IMR-90 (cell line): ENCODE measurements at regions not wholly inside any gene's neighbourhood (a gene's known extent, or its start where the extent isn't known, plus 50 kb on each side); places are given as distances from the start of the nearest gene placed in this dataset.
A peak's percentile ranks its signal among the peaks of the same experiment; 100 is the strongest.

Source experiments
- ATAC-seq: fragments of 200-7000 bp; cut with Tn5 transposase; 2 replicates; pipeline ENCODE4 v1.9.1; 2020; ENCODE audit warnings: low read depth, mild to moderate bottlenecking, moderate library complexity
- BruUV-seq: library from RNA; stranded (reverse); fragments of 400-500 nt; replicated peaks from 2 replicates; lab custom pipeline; 2021; lab: Mats Ljungman, UMichigan
- CTCF ChIA-PET: fragments of 300-600 bp; formaldehyde crosslinking; extraction: SDS; loops from one replicate; lab custom pipeline; 2021; ENCODE audit warnings: antibody characterized with exemption; lab: Yijun Ruan, JAX
- POLR2A ChIA-PET: fragments of 300-600 bp; sonication (Branson Sonifier 250); formaldehyde crosslinking; loops from one replicate; lab custom pipeline; 2022; ENCODE audit warnings: antibody characterized with exemption; ENCODE audit not compliant: unreplicated experiment; lab: Charles Lee
- DNase-seq: peaks from one replicate; pipeline ENCODE4 v3.0.0; 2013
- H2AFZ ChIP-seq: replicated peaks from 2 replicates; pipeline ENCODE3; 2013; ENCODE audit warnings: low read length, mild to moderate bottlenecking; ENCODE audit not compliant: poor library complexity
- H2AK5ac ChIP-seq: 2 replicates; pipeline ENCODE4 v1.6.1; 2013; ENCODE audit warnings: low read depth, low read length, inconsistent platforms
- H2AK9ac ChIP-seq: replicated peaks from 2 replicates; pipeline ENCODE3; 2013; ENCODE audit warnings: mild to moderate bottlenecking, low read depth, low read length, moderate library complexity; ENCODE audit not compliant: poor library complexity
- H2BK120ac ChIP-seq: 2 replicates; pipeline ENCODE4 v1.6.1; 2013; ENCODE audit warnings: low read depth, low read length, inconsistent platforms
- H2BK15ac ChIP-seq: 3 replicates; pipeline ENCODE4 v1.6.1; 2013; ENCODE audit warnings: low read depth, low read length, inconsistent platforms
- H2BK20ac ChIP-seq: 2 replicates; pipeline ENCODE4 v1.6.1; 2013; ENCODE audit warnings: low read depth, mild to moderate bottlenecking, inconsistent platforms, low read length, moderate library complexity
- H2BK5ac ChIP-seq: 2 replicates; pipeline ENCODE4 v1.6.1; 2013; ENCODE audit warnings: mild to moderate bottlenecking, low read depth, low read length, inconsistent platforms; ENCODE audit not compliant: poor library complexity, severe bottlenecking
- H3K14ac ChIP-seq: replicated peaks from 2 replicates; pipeline ENCODE4 v1.6.1; 2013; ENCODE audit warnings: low read depth, low read length, inconsistent platforms
- H3K18ac ChIP-seq: 2 replicates; pipeline ENCODE4 v1.6.1; 2013; ENCODE audit warnings: low read depth, low read length, control low read depth
- H3K23ac ChIP-seq: 2 replicates; pipeline ENCODE4 v1.6.1; 2013; ENCODE audit warnings: low read depth, low read length, inconsistent platforms
- H3K27ac ChIP-seq: 2 replicates; pipeline ENCODE4 v1.5.1; 2013; ENCODE audit warnings: mild to moderate bottlenecking, control low read depth, low read length; ENCODE audit not compliant: insufficient read depth
- H3K27me3 ChIP-seq: 2 replicates; pipeline ENCODE4 v1.6.1; 2013; ENCODE audit warnings: low read length; ENCODE audit not compliant: control insufficient read depth, insufficient read depth
- H3K36me3 ChIP-seq: 2 replicates; pipeline ENCODE4 v1.6.1; 2013; ENCODE audit warnings: low read length, mixed read lengths; ENCODE audit not compliant: control insufficient read depth, insufficient read depth
- H3K4ac ChIP-seq: 2 replicates; pipeline ENCODE4 v1.6.1; 2013; ENCODE audit warnings: low read depth, low read length, inconsistent platforms
- H3K4me1 ChIP-seq: 2 replicates; pipeline ENCODE4 v1.6.1; 2013; ENCODE audit warnings: low read length, mixed read lengths; ENCODE audit not compliant: control insufficient read depth, insufficient read depth
- H3K4me2 ChIP-seq: 2 replicates; pipeline ENCODE4 v1.6.1; 2013; ENCODE audit warnings: low read depth, mild to moderate bottlenecking, control low read depth, low read length, moderate library complexity
- H3K4me3 ChIP-seq: 2 replicates; pipeline ENCODE4 v1.5.1; 2013; ENCODE audit warnings: low read depth, mild to moderate bottlenecking, control low read depth, low read length, moderate library complexity; ENCODE audit not compliant: insufficient read depth
- H3K56ac ChIP-seq: 2 replicates; pipeline ENCODE4 v1.6.1; 2013; ENCODE audit warnings: low read length, inconsistent platforms; ENCODE audit not compliant: insufficient read depth; ENCODE audit errors: extremely low read depth
- H3K79me1 ChIP-seq, 2 experiments: 2 replicates each; pipeline ENCODE4 v1.6.1; 2013; ENCODE audit warnings: low read length in 2 of 2, inconsistent platforms in 1 of 2, low read depth in 1 of 2
- H3K9ac ChIP-seq: 2 replicates; pipeline ENCODE4 v1.6.1; 2013; ENCODE audit warnings: low read depth, low read length, control low read depth
- H3K9me1 ChIP-seq: 2 replicates; pipeline ENCODE4 v1.6.1; 2013; ENCODE audit warnings: low read length, inconsistent platforms; ENCODE audit not compliant: insufficient read depth
- H3K9me3 ChIP-seq: 2 replicates; pipeline ENCODE4 v1.6.1; 2013; ENCODE audit warnings: low read length; ENCODE audit not compliant: control insufficient read depth, insufficient read depth
- H4K20me1 ChIP-seq: 2 replicates; pipeline ENCODE4 v1.6.1; 2013; ENCODE audit warnings: low read length, inconsistent platforms; ENCODE audit not compliant: insufficient read depth
- H4K5ac ChIP-seq: 2 replicates; pipeline ENCODE4 v1.6.1; 2013; ENCODE audit warnings: mild to moderate bottlenecking, low read depth, low read length, control low read depth
- H4K8ac ChIP-seq, 2 experiments: 2 replicates each; pipeline ENCODE4 v1.6.1; 2013; ENCODE audit warnings: low read depth in 2 of 2, low read length in 2 of 2, control low read depth in 1 of 2, inconsistent platforms in 1 of 2
- H4K91ac ChIP-seq: 2 replicates; pipeline ENCODE4 v1.6.1; 2013; ENCODE audit warnings: low read depth, low read length, inconsistent platforms; ENCODE audit not compliant: insufficient read depth
- BHLHE40 ChIP-seq: fragments of 150-350 bp; IDR thresholded peaks from 2 replicates; pipeline ENCODE4 v1.6.1; 2016; ENCODE audit warnings: mild to moderate bottlenecking, low read depth, low read length
- CTCF ChIP-seq: conservative IDR thresholded peaks from 2 replicates; pipeline ENCODE4 v1.5.1; 2012; ENCODE audit warnings: mild to moderate bottlenecking, low read depth, low read length, improper control_type of control experiment
- ELK1 ChIP-seq: fragments of 150-350 bp; IDR thresholded peaks from 2 replicates; pipeline ENCODE4 v1.6.1; 2016; ENCODE audit warnings: low read depth, mild to moderate bottlenecking, low read length, moderate library complexity, borderline replicate concordance
- FOS ChIP-seq: fragments of 150-350 bp; IDR thresholded peaks from 2 replicates; pipeline ENCODE4 v1.6.1; 2016; ENCODE audit warnings: low read depth, low read length
- MAZ ChIP-seq: IDR thresholded peaks from 2 replicates; pipeline ENCODE4 v1.6.1; 2012; ENCODE audit warnings: low read depth, mild to moderate bottlenecking, low read length, improper control_type of control experiment, moderate library complexity, borderline replicate concordance
- MXI1 ChIP-seq: IDR thresholded peaks from 2 replicates; pipeline ENCODE4 v1.6.1; 2012; ENCODE audit warnings: low read depth, mild to moderate bottlenecking, low read length, moderate library complexity, borderline replicate concordance
- NFE2L2 ChIP-seq: fragments of 150-350 bp; IDR thresholded peaks from 2 replicates; pipeline ENCODE4 v1.6.1; 2016; ENCODE audit warnings: low read depth, mild to moderate bottlenecking, low read length
- POLR2A ChIP-seq: IDR thresholded peaks from 2 replicates; pipeline ENCODE4 v1.6.1; 2012; ENCODE audit warnings: mild to moderate bottlenecking, low read depth, low read length
- RAD21 ChIP-seq: IDR thresholded peaks from 2 replicates; pipeline ENCODE4 v1.6.1; 2012; ENCODE audit warnings: low read length, improper control_type of control experiment
- RCOR1 ChIP-seq: IDR thresholded peaks from 2 replicates; pipeline ENCODE4 v1.6.1; 2012; ENCODE audit warnings: mild to moderate bottlenecking, low read length, improper control_type of control experiment; ENCODE audit not compliant: insufficient replicate concordance
- SMC3 ChIP-seq: fragments of 150-350 bp; IDR thresholded peaks from 2 replicates; pipeline ENCODE4 v1.6.1; 2016; ENCODE audit warnings: low read depth, mild to moderate bottlenecking, antibody characterized with exemption, low read length, moderate library complexity
- USF2 ChIP-seq: fragments of 150-350 bp; IDR thresholded peaks from 2 replicates; pipeline ENCODE4 v1.6.1; 2017; ENCODE audit warnings: mild to moderate bottlenecking, antibody characterized with exemption, low read length, low read depth
- WGBS, 2 experiments: methylation state at CpG; one replicate each; pipeline versions ENCODE4 v1.1.5 to v1.1.7; 2013; ENCODE audit warnings: missing lambda C conversion rate in 2 of 2; ENCODE audit not compliant: insufficient read length in 1 of 2; ENCODE audit errors: extremely low coverage in 2 of 2; 5-methylcytosine and 5-hydroxymethylcytosine counted together
- dilution Hi-C: fragments of 300-500 bp; cut with HindIII; formaldehyde crosslinking; loops from one replicate; pipeline ENCODE4 v1.14.3; 2018; ENCODE audit warnings: low sequenced_read_pairs; ENCODE audit not compliant: unreplicated experiment
- in situ Hi-C: fragments of 300-500 bp; cut with MboI; formaldehyde crosslinking; loops from 3 replicates; pipeline ENCODE4 v1.14.3; 2019; ENCODE audit warnings: low sequenced_read_pairs, inconsistent platforms, mixed read lengths
- intact Hi-C: fragments of 100-400 bp; cut with micrococcal nuclease; formaldehyde crosslinking; loops from 2 replicates; pipeline ENCODE4 v1.10.0; 2022

- Histone ChIP-seq H2BK20ac (peak overlapping the region; percentile 29; the same call in 1 of the 2 replicates), H3K4ac (no peak overlapping the region), H2BK5ac (peak overlapping the region; percentile 78), H4K20me1 (no peaks in the 10 kb centered on the region), H4K5ac (no peak overlapping the region), H3K27ac (no peak overlapping the region; the same call in 1 of the 2 replicates), H3K9me3 (no peaks in the 10 kb centered on the region), H2BK120ac (peak overlapping the region; percentile 28; the same call in 1 of the 2 replicates), H3K36me3 (no peaks in the 10 kb centered on the region), H4K91ac (0 out of 2 replicates have a peak overlapping the region, but pooled peaks have one; percentile 14), H2BK15ac (no peak overlapping the region), H2AK9ac (no peak overlapping the region), H3K4me2 (no peak overlapping the region), H3K9me1 (peaks cover 20% of the 10 kb centered on the region), H3K18ac (peak overlapping the region; percentile 2; the same call in 1 of the 2 replicates), H2AK5ac (no peak overlapping the region), H3K14ac (no peak overlapping the region), H3K79me1 (peaks cover 0 to 3% of the 10 kb centered on the region in 2 experiments; a peak in 1 of 4 replicates), H4K8ac (peak overlapping the region in 1 of 2 experiments; percentile 17; a peak in 2 of 4 replicates), H3K23ac (no peak overlapping the region), H2AFZ (no peak overlapping the region), H3K4me1 (peaks cover 18% of the 10 kb centered on the region), H3K4me3 (no peak overlapping the region), H3K9ac (no peak overlapping the region), H3K56ac (no peak overlapping the region), H3K27me3 (no peaks in the 10 kb centered on the region)
- DNase-seq (no peak), ATAC-seq (no peak)
- BruUV-seq = no TSS peak
- dilution Hi-C loops = no loop called here
- WGBS, 2 experiments = no CpG with 5 or more reads among the region's 2 CpGs
- no peak for TF ChIP-seq POLR2A
- no peak for TF ChIP-seq MXI1
- no peak for TF ChIP-seq NFE2L2
- TF ChIP-seq RAD21 = no peak
- TF ChIP-seq CTCF = no peak
- TF ChIP-seq MAZ = no peak
- no peak for TF ChIP-seq FOS
- TF ChIP-seq SMC3 = no peak
- TF ChIP-seq USF2 = no peak
- no peak for TF ChIP-seq RCOR1
- no peak for TF ChIP-seq ELK1
- TF ChIP-seq BHLHE40 = no peak
- in situ Hi-C loops = no loop called here
- ChIA-PET CTCF (interaction anchor here (0.5 to 1.1 kb wide), 5 partner anchors 19 to 498 kb away, joined by 3 to 4 read pairs (median 3); no protein-coding TSS in a partner anchor), POLR2A (interaction anchor here (0.6 kb wide), 1 partner anchor 24 kb away, joined by 6 read pairs; no protein-coding TSS in a partner anchor)
- intact Hi-C loops = loop anchor here (2.0 to 10.0 kb wide), 4 partner anchors 89 to 390 kb away; partner anchors contain the start of gene RBMS1
These were observed 88.5 kb upstream of the RBMS1 start for GRCh38 chr2:160582081-160582480.
